ENCODE measurements at regions not wholly inside any gene's neighbourhood (a gene's known extent, or its start where the extent isn't known, plus 50 kb on each side); places are given as distances from the start of the nearest gene placed in this dataset.

- H3K9me3 ChIP-seq (replicated peaks), result no peaks in the 10 kb centered on the region
- no peaks in the 10 kb centered on the region for H3K27me3 ChIP-seq (replicated peaks)
- H3K36me3 ChIP-seq, result no peaks in the 10 kb centered on the region
- DNase-seq (ENCODE audit: low read depth in 1 of 2, low spot score in 2 of 2), result no peak
- no peak overlapping the region for H3K4me3 ChIP-seq
- no peaks in the 10 kb centered on the region for H3K4me1 ChIP-seq (replicated peaks)
- no peak overlapping the region for H3K27ac ChIP-seq
Measured at GRCh38 chr10:33557313-33557712, 222.8 kb upstream of the NRP1 start.

DNA sequence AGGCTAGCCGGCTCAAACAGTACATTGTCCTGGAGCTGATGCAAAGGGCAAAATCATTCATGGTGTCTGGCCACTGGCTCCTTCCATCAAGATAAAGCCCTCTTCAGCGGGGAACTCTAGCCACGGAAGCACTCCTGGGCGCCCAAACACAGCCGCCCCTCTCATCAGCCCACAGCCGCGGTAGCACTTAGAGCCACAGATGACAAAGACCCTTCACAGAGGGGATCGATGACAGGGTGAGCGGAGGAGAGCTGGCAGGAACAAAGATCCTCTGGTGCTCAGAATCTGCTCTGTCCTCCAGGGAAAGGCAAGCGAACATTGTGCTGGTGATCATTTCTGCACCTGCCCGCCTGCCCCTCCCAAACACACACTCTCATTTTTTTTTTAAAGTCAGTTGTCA lies 222.2 kb upstream of the NRP1 start:
- no peak for DNase-seq (ENCODE audit: low read depth in 1 of 2, low spot score in 2 of 2)
- H3K4me3 ChIP-seq, result no peak overlapping the region

DNA sequence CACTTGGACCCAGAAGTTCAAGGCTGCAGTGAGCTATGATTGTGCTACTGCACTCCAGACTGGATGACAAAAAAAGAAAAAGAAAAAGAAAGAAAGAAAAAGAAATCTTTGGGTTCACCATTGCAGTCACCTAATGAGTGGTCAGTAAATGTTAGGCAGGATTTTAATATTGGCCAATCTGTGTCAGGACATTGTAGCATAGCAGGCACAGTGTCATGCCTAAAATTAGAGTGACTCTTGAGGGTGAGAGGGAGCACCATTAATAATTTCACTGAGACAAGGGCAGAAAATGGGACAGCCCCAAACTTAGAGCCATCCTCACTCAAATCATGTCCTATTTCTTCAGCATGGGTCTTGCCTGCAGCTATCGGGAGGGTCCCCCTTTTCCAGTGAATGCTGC lies 221.6 kb upstream of the NRP1 start:
- DNase-seq (ENCODE audit: low read depth in 1 of 2, low spot score in 2 of 2), result no peak
- no peaks in the 10 kb centered on the region for H3K36me3 ChIP-seq
- H3K9me3 ChIP-seq (replicated peaks), result no peaks in the 10 kb centered on the region
- no peak overlapping the region for H3K27ac ChIP-seq
- H3K27me3 ChIP-seq (replicated peaks), result no peaks in the 10 kb centered on the region
- H3K4me3 ChIP-seq, result no peak overlapping the region
- no peaks in the 10 kb centered on the region for H3K4me1 ChIP-seq (replicated peaks)

More for the DNA sequence above, 222.2 kb upstream of the NRP1 start:
- no peaks in the 10 kb centered on the region for H3K9me3 ChIP-seq (replicated peaks)
- H3K27ac ChIP-seq, result no peak overlapping the region
- no peaks in the 10 kb centered on the region for H3K4me1 ChIP-seq (replicated peaks)
- H3K27me3 ChIP-seq (replicated peaks), result no peaks in the 10 kb centered on the region
- H3K36me3 ChIP-seq, result no peaks in the 10 kb centered on the region

DNA sequence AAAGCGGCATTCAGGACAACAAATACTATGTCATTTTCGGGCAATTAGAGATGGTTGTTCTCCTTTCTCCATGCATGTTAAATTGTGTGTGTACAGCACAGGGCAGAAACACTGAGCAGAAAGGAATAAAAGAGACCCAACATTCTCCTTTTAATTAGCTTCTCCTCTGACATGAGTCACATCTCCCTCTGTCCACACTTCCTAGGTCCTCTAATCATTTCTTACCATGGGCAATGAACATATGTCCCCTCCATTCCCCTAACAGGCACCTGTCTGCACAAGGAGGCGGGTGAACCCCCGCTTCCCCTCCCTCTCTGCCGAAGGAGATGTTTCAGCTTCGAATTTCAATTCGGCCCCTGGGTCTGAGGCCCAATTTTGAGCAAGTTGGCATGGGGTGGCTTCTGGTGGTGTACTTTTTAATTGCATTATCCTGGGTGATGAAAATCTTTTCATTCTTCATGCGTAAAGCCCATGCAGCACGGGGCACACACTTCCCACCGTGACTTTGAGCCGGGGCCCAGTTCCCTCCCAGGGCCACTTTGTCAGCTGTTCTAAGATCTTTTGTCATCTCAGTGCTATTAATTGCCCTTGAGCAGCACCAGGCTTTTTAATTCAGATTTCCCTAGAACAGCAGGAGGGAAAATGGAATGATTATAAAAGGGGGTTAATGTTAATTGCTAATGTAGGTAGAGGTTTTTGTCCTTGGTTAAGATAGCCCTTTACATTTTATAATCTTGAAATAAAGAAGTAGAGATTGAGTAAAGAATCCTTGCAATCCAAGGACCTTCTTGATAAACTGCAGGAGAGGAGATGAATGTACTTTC lies 219.5 kb upstream of the NRP1 start:
- Histone ChIP-seq H3K27me3 (replicated peaks) (no peaks in the 10 kb centered on the region), H3K4me3 (no peak overlapping the region), H3K27ac (no peak overlapping the region), H3K9me3 (replicated peaks) (no peaks in the 10 kb centered on the region), H3K4me1 (replicated peaks) (no peaks in the 10 kb centered on the region), H3K36me3 (no peaks in the 10 kb centered on the region)
- DNase-seq (ENCODE audit: low read depth in 1 of 2, low spot score in 2 of 2), result no peak

GRCh38 chr10:33552290-33552689 lies 217.8 kb upstream of the NRP1 start:
- no peak for DNase-seq (ENCODE audit: low read depth in 1 of 2, low spot score in 2 of 2)
- Histone ChIP-seq H3K4me3 (no peak overlapping the region), H3K27me3 (replicated peaks) (no peaks in the 10 kb centered on the region), H3K36me3 (no peaks in the 10 kb centered on the region), H3K27ac (no peak overlapping the region), H3K9me3 (replicated peaks) (no peaks in the 10 kb centered on the region), H3K4me1 (replicated peaks) (no peaks in the 10 kb centered on the region)

DNA sequence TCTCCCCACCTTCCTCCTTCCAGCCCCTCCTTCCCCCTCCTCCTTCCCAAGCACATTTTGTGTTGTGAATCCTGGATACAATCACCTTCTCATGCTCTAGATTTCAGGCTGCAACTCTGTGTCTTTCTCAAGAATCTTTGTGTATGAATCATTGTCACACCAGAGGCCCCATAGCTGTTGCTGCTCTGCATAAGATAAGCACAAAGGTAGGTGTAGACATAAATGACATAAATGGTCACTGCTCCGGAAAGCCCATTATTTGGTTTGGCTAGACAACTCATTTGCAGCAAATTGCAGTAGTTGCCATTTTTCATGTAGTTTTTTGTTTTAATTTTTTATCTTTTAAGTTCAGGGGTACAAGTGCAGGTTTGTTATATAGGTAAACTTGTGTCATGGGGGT lies 216.3 kb upstream of the NRP1 start:
- Histone ChIP-seq H3K36me3 (no peaks in the 10 kb centered on the region), H3K27me3 (replicated peaks) (no peaks in the 10 kb centered on the region), H3K27ac (no peak overlapping the region), H3K4me1 (replicated peaks) (no peaks in the 10 kb centered on the region), H3K4me3 (no peak overlapping the region), H3K9me3 (replicated peaks) (no peaks in the 10 kb centered on the region)
- DNase-seq (ENCODE audit: low read depth in 1 of 2, low spot score in 2 of 2), result no peak

GRCh38 chr10:33547976-33548375 lies 213.5 kb upstream of the NRP1 start:
- Histone ChIP-seq H3K27me3 (replicated peaks) (no peaks in the 10 kb centered on the region), H3K4me1 (replicated peaks) (peaks cover 3% of the 10 kb centered on the region), H3K27ac (no peak overlapping the region), H3K9me3 (replicated peaks) (peaks cover 8% of the 10 kb centered on the region; the same call in 1 of the 2 replicates), H3K36me3 (no peaks in the 10 kb centered on the region), H3K4me3 (no peak overlapping the region)
- no peak for DNase-seq (ENCODE audit: low read depth in 1 of 2, low spot score in 2 of 2)

DNA sequence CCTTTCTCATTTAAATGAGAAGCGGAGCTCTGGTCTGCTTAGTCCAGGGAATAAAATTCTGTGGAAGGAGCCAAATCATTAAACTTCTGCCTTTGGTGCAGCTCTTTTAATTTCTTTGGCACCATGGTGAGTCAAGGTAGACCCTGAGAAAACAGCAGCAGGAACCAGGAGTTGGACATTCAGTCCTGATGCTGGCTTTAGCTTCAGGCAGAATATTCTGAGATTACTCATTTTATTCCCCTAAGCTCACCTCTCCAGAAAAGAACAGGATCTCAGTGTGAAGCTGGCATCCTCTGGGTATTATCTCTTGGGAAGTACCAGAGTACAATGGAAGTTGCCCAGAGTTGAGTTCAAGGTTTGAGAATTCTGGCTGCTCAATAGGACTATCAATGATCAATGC lies 211.6 kb upstream of the NRP1 start:
- Histone ChIP-seq H3K27me3 (replicated peaks) (no peaks in the 10 kb centered on the region), H3K4me1 (replicated peaks) (peaks cover 12% of the 10 kb centered on the region), H3K4me3 (no peak overlapping the region), H3K36me3 (no peaks in the 10 kb centered on the region), H3K27ac (no peak overlapping the region), H3K9me3 (replicated peaks) (peaks cover 8% of the 10 kb centered on the region; the same call in 1 of the 2 replicates)
- DNase-seq (ENCODE audit: low read depth in 1 of 2, low spot score in 2 of 2), result no peak

GRCh38 chr10:33542752-33543505 lies 208.5 kb upstream of the NRP1 start:
- no peaks in the 10 kb centered on the region for H3K36me3 ChIP-seq
- H3K27me3 ChIP-seq (replicated peaks), result no peaks in the 10 kb centered on the region
- peak in 1 of 2 experiments; percentile 17 for DNase-seq (ENCODE audit: low read depth in 1 of 2, low spot score in 2 of 2)
- peaks cover 8% of the 10 kb centered on the region; the same call in 1 of the 2 replicates for H3K9me3 ChIP-seq (replicated peaks)
- H3K27ac ChIP-seq, result peak overlapping the region; percentile 80
- peaks cover 28% of the 10 kb centered on the region for H3K4me1 ChIP-seq (replicated peaks)
- no peak overlapping the region for H3K4me3 ChIP-seq

- H3K27me3 ChIP-seq (replicated peaks), result no peaks in the 10 kb centered on the region
- no peaks in the 10 kb centered on the region for H3K36me3 ChIP-seq
- DNase-seq (ENCODE audit: low read depth in 1 of 2, low spot score in 2 of 2), result no peak
- H3K4me3 ChIP-seq, result no peak overlapping the region
- H3K27ac ChIP-seq, result no peak overlapping the region
- peaks cover 48% of the 10 kb centered on the region for H3K4me1 ChIP-seq (replicated peaks)
- H3K9me3 ChIP-seq (replicated peaks), result peaks cover 8% of the 10 kb centered on the region; the same call in 1 of the 2 replicates
Measured at GRCh38 chr10:33539116-33539515, 204.6 kb upstream of the NRP1 start.

DNA sequence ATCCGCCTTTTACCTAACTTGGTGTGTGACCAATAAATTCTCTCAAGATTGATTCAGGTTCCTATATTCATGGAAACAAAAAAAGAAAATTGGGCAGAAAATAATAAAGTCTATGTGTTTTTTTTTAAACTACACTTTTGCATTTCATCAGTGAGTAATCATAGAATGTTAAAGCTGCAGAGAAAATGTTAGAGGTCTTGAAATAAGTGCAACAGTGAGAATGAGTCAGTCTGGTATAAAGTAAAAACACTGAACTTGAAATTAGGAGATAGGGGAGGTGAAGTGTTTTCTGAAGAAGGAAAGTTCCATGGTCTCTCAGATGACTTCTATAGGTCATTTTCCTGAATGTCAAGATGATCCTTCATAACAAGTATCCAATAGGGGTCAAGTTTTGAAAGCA lies 202.6 kb upstream of the NRP1 start:
- peak overlapping the region; percentile 75 for H3K27ac ChIP-seq
- no peak overlapping the region for H3K4me3 ChIP-seq
- peaks cover 36% of the 10 kb centered on the region for H3K4me1 ChIP-seq (replicated peaks)
- H3K27me3 ChIP-seq (replicated peaks), result no peaks in the 10 kb centered on the region
- DNase-seq (ENCODE audit: low read depth in 1 of 2, low spot score in 2 of 2), result peak in 1 of 2 experiments; percentile 41
- no peaks in the 10 kb centered on the region for H3K36me3 ChIP-seq
- H3K9me3 ChIP-seq (replicated peaks), result no peaks in the 10 kb centered on the region

GRCh38 chr10:33536508-33536907 lies 202.0 kb upstream of the NRP1 start:
- no peak for DNase-seq (ENCODE audit: low read depth in 1 of 2, low spot score in 2 of 2)
- Histone ChIP-seq H3K9me3 (replicated peaks) (no peaks in the 10 kb centered on the region), H3K36me3 (no peaks in the 10 kb centered on the region), H3K27me3 (replicated peaks) (no peaks in the 10 kb centered on the region), H3K4me3 (no peak overlapping the region), H3K27ac (peak overlapping the region; percentile 75), H3K4me1 (replicated peaks) (peaks cover 36% of the 10 kb centered on the region)

- no peak for DNase-seq (ENCODE audit: low read depth in 1 of 2, low spot score in 2 of 2)
Measured at GRCh38 chr10:33535866-33536265, 201.4 kb upstream of the NRP1 start.

DNA sequence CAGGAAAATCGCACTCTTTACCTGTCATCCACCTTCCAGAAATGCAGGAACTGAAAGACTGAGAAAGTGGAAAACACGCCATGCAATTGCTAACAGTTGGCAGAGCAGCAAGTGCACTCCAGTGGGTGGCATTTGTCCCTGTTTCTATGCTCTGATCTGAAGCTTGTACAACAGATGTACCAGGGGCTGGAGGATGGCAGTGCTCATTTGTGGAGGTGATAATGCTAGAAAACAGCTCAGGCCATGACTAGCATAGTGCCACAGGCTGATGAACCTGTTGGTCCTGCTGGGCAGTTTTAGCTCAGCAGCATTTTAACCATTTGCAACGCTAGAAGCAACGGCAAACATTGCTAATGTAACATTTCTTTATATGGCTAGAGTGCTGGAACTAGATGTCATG lies 199.9 kb upstream of the NRP1 start:
- no peaks in the 10 kb centered on the region for H3K9me3 ChIP-seq (replicated peaks)
- H3K27me3 ChIP-seq (replicated peaks), result no peaks in the 10 kb centered on the region
- peaks cover 35% of the 10 kb centered on the region for H3K4me1 ChIP-seq (replicated peaks)
- no peak overlapping the region for H3K4me3 ChIP-seq
- H3K27ac ChIP-seq, result no peak overlapping the region
- no peaks in the 10 kb centered on the region for H3K36me3 ChIP-seq
- DNase-seq (ENCODE audit: low read depth in 1 of 2, low spot score in 2 of 2), result no peak

More at GRCh38 chr10:33535866-33536265, 201.4 kb upstream of the NRP1 start:
- Histone ChIP-seq H3K4me3 (no peak overlapping the region), H3K27ac (no peak overlapping the region), H3K27me3 (replicated peaks) (no peaks in the 10 kb centered on the region), H3K36me3 (no peaks in the 10 kb centered on the region), H3K4me1 (replicated peaks) (peaks cover 36% of the 10 kb centered on the region), H3K9me3 (replicated peaks) (no peaks in the 10 kb centered on the region)

Data from SJSA1 (cell line).